ENCODE measurements at regions not wholly inside any gene's neighbourhood (a gene's known extent, or its start where the extent isn't known, plus 50 kb on each side); places are given as distances from the start of the nearest gene placed in this dataset.
"Not testable (repeated sequence)": the region's sequence is repeated elsewhere in the genome, so short reads cannot be mapped to it uniquely, and the experiment has no call there.

GRCh38 chr2:16037808-16038457 lies 97.6 kb downstream of the MYCN start:
- no peak for DNase-seq

GRCh38 chr2:16036951-16037350 lies 96.6 kb downstream of the MYCN start:
- DNase-seq: no peak

GRCh38 chr2:16035747-16036745 lies 95.7 kb downstream of the MYCN start:
- DNase-seq: no peak

GRCh38 chr2:16034975-16035746 lies 94.8 kb downstream of the MYCN start:
- DNase-seq: no peak

GRCh38 chr2:16034151-16034974 lies 94.0 kb downstream of the MYCN start:
- DNase-seq: no peak

GRCh38 chr2:16033032-16033293 lies 92.6 kb downstream of the MYCN start:
- DNase-seq: no peak

GRCh38 chr2:16032282-16033031 lies 92.1 kb downstream of the MYCN start:
- no peak for DNase-seq

GRCh38 chr2:16031848-16032159 lies 91.5 kb downstream of the MYCN start:
- DNase-seq: no peak

GRCh38 chr2:16031058-16031847 lies 90.9 kb downstream of the MYCN start:
- no peak for DNase-seq

GRCh38 chr2:16030206-16031057 lies 90.1 kb downstream of the MYCN start:
- DNase-seq: no peak

- DNase-seq: no peak
Observed at GRCh38 chr2:16028644-16029043, 88.3 kb downstream of the MYCN start.

GRCh38 chr2:16026816-16027501 lies 86.6 kb downstream of the MYCN start:
- DNase-seq: no peak

GRCh38 chr2:16025876-16026640 lies 85.7 kb downstream of the MYCN start:
- no peak for DNase-seq

- DNase-seq: no peak
Observed at GRCh38 chr2:16025211-16025875, 85.0 kb downstream of the MYCN start.

- not testable (repeated sequence) for DNase-seq
Observed at GRCh38 chr2:16024628-16025027, 84.3 kb downstream of the MYCN start.

- no peak for DNase-seq
Observed at GRCh38 chr2:16023506-16024360, 83.4 kb downstream of the MYCN start.

GRCh38 chr2:16022548-16023240 lies 82.3 kb downstream of the MYCN start:
- DNase-seq: no peak

All from stimulated activated CD4-positive, alpha-beta T cell treated with anti-CD3 and anti-CD28 coated beads, Interleukin-12 subunit alpha, Interleukin-12 subunit beta, amount 100 ng/mL, for 4 hours (primary cell).